Endodermal cell (in vitro differentiated cells): ENCODE measurements at regions not wholly inside any gene's neighbourhood (a gene's known extent, or its start where the extent isn't known, plus 50 kb on each side); places are given as distances from the start of the nearest gene placed in this dataset.

Experiments
- DNase-seq: peaks from one replicate; pipeline ENCODE4 v3.0.0-alpha.2; 2017
- H3K27ac ChIP-seq: 2 replicates; pipeline ENCODE4 v1.5.1; 2013; ENCODE audit warnings: mild to moderate bottlenecking, low read depth, low read length, moderate library complexity
- H3K27me3 ChIP-seq: 2 replicates; pipeline ENCODE4 v1.6.1; 2013; ENCODE audit warnings: mild to moderate bottlenecking, low read length, moderate library complexity; ENCODE audit not compliant: insufficient read depth, control insufficient read depth, poor library complexity, severe bottlenecking
- H3K36me3 ChIP-seq: 2 replicates; pipeline ENCODE4 v1.7.0; 2013; ENCODE audit warnings: mild to moderate bottlenecking, low read length, moderate library complexity; ENCODE audit not compliant: control insufficient read depth, insufficient read depth
- H3K4me1 ChIP-seq: one replicate; pipeline ENCODE4 v1.7.0; 2013; ENCODE audit warnings: low read length; ENCODE audit not compliant: control insufficient read depth, insufficient read depth
- H3K4me3 ChIP-seq: 2 replicates; pipeline ENCODE4 v1.5.1; 2013; ENCODE audit warnings: mild to moderate bottlenecking, low read length, moderate library complexity
- H3K9ac ChIP-seq: 2 replicates; pipeline ENCODE4 v1.6.1; 2013; ENCODE audit warnings: mild to moderate bottlenecking, low read length, moderate library complexity; ENCODE audit not compliant: poor library complexity, severe bottlenecking; ENCODE audit errors: extremely low read depth
- H3K9me3 ChIP-seq: 2 replicates; pipeline ENCODE4 v1.6.1; 2013; ENCODE audit warnings: mild to moderate bottlenecking, low read length, moderate library complexity; ENCODE audit not compliant: control insufficient read depth
- H3K27ac Mint-ChIP-seq: 2 replicates; pipeline ENCODE4 v1.8.0; 2020; ENCODE audit warnings: mixed read lengths
- H3K27me3 Mint-ChIP-seq: 2 replicates; pipeline ENCODE4 v1.8.0; 2021; ENCODE audit warnings: mild to moderate bottlenecking, mixed read lengths; ENCODE audit not compliant: insufficient read depth
- H3K36me3 Mint-ChIP-seq: 2 replicates; pipeline ENCODE4 v1.8.0; 2020; ENCODE audit warnings: low read depth, mixed read lengths
- H3K4me1 Mint-ChIP-seq: 2 replicates; pipeline ENCODE4 v1.8.0; 2020; ENCODE audit warnings: mixed read lengths
- H3K4me3 Mint-ChIP-seq: 2 replicates; pipeline ENCODE4 v1.8.0; 2020; ENCODE audit warnings: mild to moderate bottlenecking, moderate library complexity, mixed read lengths
- H3K9me3 Mint-ChIP-seq: 2 replicates; pipeline ENCODE4 v1.8.0; 2020; ENCODE audit warnings: mild to moderate bottlenecking, mixed read lengths
- CTCF ChIP-seq: fragments of 200-600 bp; sonication (generic); conservative IDR thresholded peaks from 2 replicates; pipeline ENCODE4 v1.5.0; 2021; ENCODE audit warnings: antibody characterized with exemption, mild to moderate bottlenecking
- WGBS, 2 experiments: methylation state at CpG; one replicate each; pipeline versions ENCODE4 v1.1.5 to v1.1.7; 2013; ENCODE audit warnings: missing lambda C conversion rate in 2 of 2, mixed read lengths in 1 of 2; ENCODE audit not compliant: insufficient coverage in 1 of 2, insufficient read length in 1 of 2; 5-methylcytosine and 5-hydroxymethylcytosine counted together

- no peaks in the 10 kb centered on the region for H3K36me3 Mint-ChIP-seq
- Histone ChIP-seq H3K27ac (no peak overlapping the region), H3K9ac (no peak overlapping the region), H3K4me1 (no peaks in the 10 kb centered on the region), H3K36me3 (no peaks in the 10 kb centered on the region), H3K27me3 (no peaks in the 10 kb centered on the region), H3K4me3 (no peak overlapping the region), H3K9me3 (no peaks in the 10 kb centered on the region)
- no peaks in the 10 kb centered on the region for H3K4me1 Mint-ChIP-seq
- no peak overlapping the region for H3K27ac Mint-ChIP-seq
- H3K4me3 Mint-ChIP-seq = no peak overlapping the region
- no peaks in the 10 kb centered on the region for H3K27me3 Mint-ChIP-seq
- 91 to 93% methylated on average over 1 of the region's 1 CpG for WGBS, 2 experiments
- H3K9me3 Mint-ChIP-seq = peaks cover 17% of the 10 kb centered on the region
- TF ChIP-seq CTCF = no peak
- no peak for DNase-seq
Observed at GRCh38 chr3:99145031-99145430, 243.5 kb upstream of the DCBLD2 start.

GRCh38 chr3:99143493-99143892 is 242.0 kb upstream of the DCBLD2 start:
- H3K9me3 Mint-ChIP-seq = peaks cover 21% of the 10 kb centered on the region
- TF ChIP-seq CTCF = no peak
- H3K4me3 ChIP-seq = no peak overlapping the region
- no peaks in the 10 kb centered on the region for H3K9me3 ChIP-seq
- H3K4me1 ChIP-seq = no peaks in the 10 kb centered on the region
- no peak overlapping the region for H3K4me3 Mint-ChIP-seq
- H3K27ac ChIP-seq = no peak overlapping the region
- no peak overlapping the region for H3K27ac Mint-ChIP-seq
- no peaks in the 10 kb centered on the region for H3K27me3 ChIP-seq
- 72% methylated on average over 3 of the region's 3 CpGs; no CpG with 5 or more reads in 1 of the 2 experiments for WGBS, 2 experiments
- DNase-seq = no peak
- H3K4me1 Mint-ChIP-seq = no peaks in the 10 kb centered on the region
- H3K36me3 Mint-ChIP-seq = no peaks in the 10 kb centered on the region
- H3K36me3 ChIP-seq = no peaks in the 10 kb centered on the region
- no peaks in the 10 kb centered on the region for H3K27me3 Mint-ChIP-seq
- no peak overlapping the region for H3K9ac ChIP-seq

- Histone ChIP-seq H3K4me3 (no peak overlapping the region), H3K9ac (no peak overlapping the region), H3K4me1 (no peaks in the 10 kb centered on the region), H3K36me3 (no peaks in the 10 kb centered on the region), H3K27ac (no peak overlapping the region), H3K9me3 (no peaks in the 10 kb centered on the region), H3K27me3 (no peaks in the 10 kb centered on the region)
- H3K36me3 Mint-ChIP-seq = no peaks in the 10 kb centered on the region
- no peaks in the 10 kb centered on the region for H3K27me3 Mint-ChIP-seq
- DNase-seq = no peak
- peaks cover 19% of the 10 kb centered on the region for H3K9me3 Mint-ChIP-seq
- TF ChIP-seq CTCF = no peak
- no peak overlapping the region for H3K4me3 Mint-ChIP-seq
- H3K27ac Mint-ChIP-seq = no peak overlapping the region
- no peaks in the 10 kb centered on the region for H3K4me1 Mint-ChIP-seq
Observed at GRCh38 chr3:99134986-99135385, 233.5 kb upstream of the DCBLD2 start.
